Activated CD8-positive, alpha-beta memory T cell treated with anti-CD3 and anti-CD28 coated beads, Interleukin-2, amount 50 U/mL, for 24 hours (primary cell): ENCODE measurements at regions not wholly inside any gene's neighbourhood (a gene's known extent, or its start where the extent isn't known, plus 50 kb on each side); places are given as distances from the start of the nearest gene placed in this dataset.

Experiments used
- DNase-seq: peaks from one replicate; pipeline ENCODE4 v3.0.0-alpha.2; 2020; ENCODE audit errors: extremely low read depth

- DNase-seq = no peak
Observed at GRCh38 chr1:239785576-239785975, 306.1 kb upstream of the FMN2 start.

GRCh38 chr1:239786464-239786863 is 305.2 kb upstream of the FMN2 start:
- DNase-seq = no peak

- no peak for DNase-seq
Observed at GRCh38 chr1:239792157-239792556, 299.5 kb upstream of the FMN2 start.

GRCh38 chr1:239795304-239795703 is 296.4 kb upstream of the FMN2 start:
- no peak for DNase-seq

- DNase-seq = no peak
Observed at GRCh38 chr1:239799617-239800016, 292.1 kb upstream of the FMN2 start.

GRCh38 chr1:239800861-239801260 is 290.8 kb upstream of the FMN2 start:
- no peak for DNase-seq

GRCh38 chr1:239802275-239802674 is 289.4 kb upstream of the FMN2 start:
- DNase-seq = no peak

- DNase-seq = no peak
Observed at GRCh38 chr1:239803781-239804180, 287.9 kb upstream of the FMN2 start.

GRCh38 chr1:239804266-239804665 is 287.4 kb upstream of the FMN2 start:
- no peak for DNase-seq

GRCh38 chr1:239805042-239805441 is 286.6 kb upstream of the FMN2 start:
- no peak for DNase-seq

GRCh38 chr1:239805851-239806772 is 285.6 kb upstream of the FMN2 start:
- DNase-seq = no peak

GRCh38 chr1:239806897-239807296 is 284.8 kb upstream of the FMN2 start:
- DNase-seq = no peak

GRCh38 chr1:239807361-239807760 is 284.3 kb upstream of the FMN2 start:
- no peak for DNase-seq

GRCh38 chr1:239810061-239810481 is 281.6 kb upstream of the FMN2 start:
- DNase-seq = no peak

- no peak for DNase-seq
Observed at GRCh38 chr1:239811211-239811885, 280.3 kb upstream of the FMN2 start.

- no peak for DNase-seq
Observed at GRCh38 chr1:239812580-239812979, 279.1 kb upstream of the FMN2 start.

GRCh38 chr1:239814306-239814881 is 277.3 kb upstream of the FMN2 start:
- DNase-seq = no peak

GRCh38 chr1:239815074-239815473 is 276.6 kb upstream of the FMN2 start:
- no peak for DNase-seq

GRCh38 chr1:239816081-239816782 is 275.5 kb upstream of the FMN2 start:
- DNase-seq = no peak

- no peak for DNase-seq
Observed at GRCh38 chr1:239817276-239817675, 274.4 kb upstream of the FMN2 start.

GRCh38 chr1:239817801-239818200 is 273.9 kb upstream of the FMN2 start:
- DNase-seq = no peak

GRCh38 chr1:239819096-239819495 is 272.6 kb upstream of the FMN2 start:
- no peak for DNase-seq
